ENCODE measurements at regions not wholly inside any gene's neighbourhood (a gene's known extent, or its start where the extent isn't known, plus 50 kb on each side); places are given as distances from the start of the nearest gene placed in this dataset.

DNA sequence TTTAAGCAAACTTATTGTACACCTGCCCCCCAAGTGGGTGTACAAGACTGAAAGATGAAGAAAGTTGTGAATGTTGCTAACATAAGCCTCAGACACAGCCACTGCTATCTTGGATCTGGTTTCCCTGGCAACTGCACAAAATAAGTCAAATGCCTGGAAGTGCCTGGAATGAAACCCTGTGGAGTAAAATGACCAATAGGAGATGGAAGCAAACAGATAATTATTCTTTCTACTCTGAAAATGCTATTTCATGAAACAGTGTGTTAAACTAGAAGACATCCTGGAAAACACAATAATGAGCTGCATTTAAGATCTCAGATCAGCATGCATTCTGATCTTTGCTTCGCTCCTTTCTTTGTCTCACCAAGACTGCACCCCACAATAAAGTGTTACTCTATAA lies 1016.0 kb downstream of the ARAP2 start:
- BruUV-seq (replicated peaks): no TSS peak

DNA sequence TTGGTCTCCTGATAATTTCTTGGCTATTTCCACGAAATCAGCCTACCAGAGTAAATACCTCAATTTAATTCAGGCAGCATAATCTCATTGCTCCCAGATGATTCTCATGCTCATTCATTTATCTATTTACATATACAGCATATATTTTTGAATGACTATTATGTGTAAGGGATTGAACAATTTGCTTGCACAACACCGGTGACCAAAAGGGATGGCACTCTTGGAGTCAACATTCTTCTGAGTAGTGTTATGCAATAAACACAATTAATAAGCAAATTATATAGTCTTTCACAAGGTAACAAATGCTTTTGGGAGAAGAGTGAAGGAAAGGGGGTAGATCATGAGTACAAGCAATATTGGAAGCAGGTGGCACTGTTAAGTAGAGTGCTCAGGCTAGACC lies 1015.3 kb downstream of the ARAP2 start:
- ChIA-PET CTCF (no interaction called here), POLR2A (no interaction called here)
- Histone ChIP-seq H3K9me3 (no peaks in the 10 kb centered on the region), H3K4me3 (ENCODE audit: low read depth, low read length) (no peak overlapping the region), H3K27me3 (replicated peaks; ENCODE audit: control insufficient read depth, insufficient read depth, low read length) (no peaks in the 10 kb centered on the region), H3K4me1 (no peaks in the 10 kb centered on the region), H3K36me3 (ENCODE audit: control insufficient read depth, insufficient read depth, low read length) (no peaks in the 10 kb centered on the region)
- Mint-ChIP-seq H3K36me3 (ENCODE audit: insufficient read depth, unreplicated experiment) (no peaks in the 10 kb centered on the region), H3K4me1 (ENCODE audit: low read depth, unreplicated experiment) (no peaks in the 10 kb centered on the region), H3K9me3 (ENCODE audit: unreplicated experiment) (no peaks in the 10 kb centered on the region), H3K27me3 (ENCODE audit: insufficient read depth, unreplicated experiment) (no peaks in the 10 kb centered on the region), H3K27ac (ENCODE audit: unreplicated experiment) (no peak overlapping the region), H3K4me3 (ENCODE audit: unreplicated experiment) (no peak overlapping the region)
- intact Hi-C loops (cut with micrococcal nuclease; ENCODE audit: unreplicated experiment): no loop called here
- TF ChIP-seq, protein P1, sequence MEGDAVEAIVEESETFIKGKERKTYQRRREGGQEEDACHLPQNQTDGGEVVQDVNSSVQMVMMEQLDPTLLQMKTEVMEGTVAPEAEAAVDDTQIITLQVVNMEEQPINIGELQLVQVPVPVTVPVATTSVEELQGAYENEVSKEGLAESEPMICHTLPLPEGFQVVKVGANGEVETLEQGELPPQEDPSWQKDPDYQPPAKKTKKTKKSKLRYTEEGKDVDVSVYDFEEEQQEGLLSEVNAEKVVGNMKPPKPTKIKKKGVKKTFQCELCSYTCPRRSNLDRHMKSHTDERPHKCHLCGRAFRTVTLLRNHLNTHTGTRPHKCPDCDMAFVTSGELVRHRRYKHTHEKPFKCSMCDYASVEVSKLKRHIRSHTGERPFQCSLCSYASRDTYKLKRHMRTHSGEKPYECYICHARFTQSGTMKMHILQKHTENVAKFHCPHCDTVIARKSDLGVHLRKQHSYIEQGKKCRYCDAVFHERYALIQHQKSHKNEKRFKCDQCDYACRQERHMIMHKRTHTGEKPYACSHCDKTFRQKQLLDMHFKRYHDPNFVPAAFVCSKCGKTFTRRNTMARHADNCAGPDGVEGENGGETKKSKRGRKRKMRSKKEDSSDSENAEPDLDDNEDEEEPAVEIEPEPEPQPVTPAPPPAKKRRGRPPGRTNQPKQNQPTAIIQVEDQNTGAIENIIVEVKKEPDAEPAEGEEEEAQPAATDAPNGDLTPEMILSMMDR (IDR thresholded peaks at IDR 0.05; ENCODE audit: insufficient read depth in 1 of 2, low read depth in 1 of 2, low read length in 1 of 2, severe bottlenecking in 1 of 2, unreplicated experiment in 1 of 2): no peak
- no TSS peak for BruUV-seq (replicated peaks)
- DNase-seq: no peak

More for the DNA sequence above, 1016.0 kb downstream of the ARAP2 start:
- H3K27me3 Mint-ChIP-seq (ENCODE audit: insufficient read depth, unreplicated experiment): no peaks in the 10 kb centered on the region
- Histone ChIP-seq H3K27me3 (replicated peaks; ENCODE audit: control insufficient read depth, insufficient read depth, low read length) (no peaks in the 10 kb centered on the region), H3K36me3 (ENCODE audit: control insufficient read depth, insufficient read depth, low read length) (no peaks in the 10 kb centered on the region), H3K4me3 (ENCODE audit: low read depth, low read length) (no peak overlapping the region), H3K4me1 (no peaks in the 10 kb centered on the region), H3K9me3 (no peaks in the 10 kb centered on the region)
- no peaks in the 10 kb centered on the region for H3K9me3 Mint-ChIP-seq (ENCODE audit: unreplicated experiment)
- DNase-seq: no peak
- H3K4me3 Mint-ChIP-seq (ENCODE audit: unreplicated experiment): no peak overlapping the region
- POLR2A ChIA-PET: no interaction called here
- CTCF ChIA-PET: no interaction called here
- H3K4me1 Mint-ChIP-seq (ENCODE audit: low read depth, unreplicated experiment): no peaks in the 10 kb centered on the region
- TF ChIP-seq, protein P1 (IDR thresholded peaks at IDR 0.05; ENCODE audit: insufficient read depth in 1 of 2, low read depth in 1 of 2, low read length in 1 of 2, severe bottlenecking in 1 of 2, unreplicated experiment in 1 of 2): no peak
- H3K27ac Mint-ChIP-seq (ENCODE audit: unreplicated experiment): no peak overlapping the region
- intact Hi-C loops (cut with micrococcal nuclease; ENCODE audit: unreplicated experiment): no loop called here
- no peaks in the 10 kb centered on the region for H3K36me3 Mint-ChIP-seq (ENCODE audit: insufficient read depth, unreplicated experiment)

DNA sequence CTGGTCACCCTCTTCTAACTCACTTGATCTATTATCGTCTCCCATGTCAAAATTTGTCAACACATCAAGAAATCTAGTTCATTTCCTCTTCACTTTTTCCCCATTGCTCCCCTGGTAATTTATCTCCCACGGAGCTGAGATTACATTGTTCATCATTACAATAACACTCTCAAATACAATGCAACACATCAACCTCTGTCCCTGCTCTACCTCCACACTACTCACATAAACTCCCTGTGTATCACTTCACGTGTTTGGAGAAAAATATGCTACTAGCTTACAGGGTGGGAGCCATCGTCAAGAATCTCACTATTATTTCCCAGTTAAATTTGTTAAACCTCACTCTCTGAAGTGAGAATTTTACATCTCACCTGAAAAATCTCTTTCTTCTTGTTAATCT lies 1006.4 kb downstream of the ARAP2 start:
- H3K9me3 Mint-ChIP-seq (ENCODE audit: unreplicated experiment): peaks cover 10% of the 10 kb centered on the region
- POLR2A ChIA-PET: no interaction called here

More for the DNA sequence above, 1006.4 kb downstream of the ARAP2 start:
- no TSS peak for BruUV-seq (replicated peaks)
- Mint-ChIP-seq H3K4me3 (ENCODE audit: unreplicated experiment) (no peak overlapping the region), H3K27me3 (ENCODE audit: insufficient read depth, unreplicated experiment) (no peaks in the 10 kb centered on the region), H3K27ac (ENCODE audit: unreplicated experiment) (no peak overlapping the region), H3K4me1 (ENCODE audit: low read depth, unreplicated experiment) (no peaks in the 10 kb centered on the region), H3K36me3 (ENCODE audit: insufficient read depth, unreplicated experiment) (no peaks in the 10 kb centered on the region)
- TF ChIP-seq, protein P1 (IDR thresholded peaks at IDR 0.05; ENCODE audit: insufficient read depth in 1 of 2, low read depth in 1 of 2, low read length in 1 of 2, severe bottlenecking in 1 of 2, unreplicated experiment in 1 of 2): no peak
- Histone ChIP-seq H3K9me3 (0 out of 2 replicates have a peak, but pooled peaks cover 2% of the 10 kb centered on the region), H3K36me3 (ENCODE audit: control insufficient read depth, insufficient read depth, low read length) (no peaks in the 10 kb centered on the region), H3K4me3 (ENCODE audit: low read depth, low read length) (no peak overlapping the region), H3K27me3 (replicated peaks; ENCODE audit: control insufficient read depth, insufficient read depth, low read length) (no peaks in the 10 kb centered on the region), H3K4me1 (no peaks in the 10 kb centered on the region)
- CTCF ChIA-PET: no interaction called here
- DNase-seq: no peak
- intact Hi-C loops (cut with micrococcal nuclease; ENCODE audit: unreplicated experiment): no loop called here

Measured in Caco-2 (cell line).